HG03575 (cell line): ENCODE measurements at regions not wholly inside any gene's neighbourhood (a gene's known extent, or its start where the extent isn't known, plus 50 kb on each side); places are given as distances from the start of the nearest gene placed in this dataset.

ENCODE experiments used
- ATAC-seq: cut with Tn5 transposase; IDR thresholded peaks from one replicate; pipeline ENCODE4 v1.9.1; 2021; ENCODE audit not compliant: unreplicated experiment, insufficient number of reproducible peaks, low FRiP score; ENCODE audit errors: extremely low read depth

GRCh38 chr13:72303941-72304746, 423.3 kb downstream of the MZT1 start:
- ATAC-seq: no peak

GRCh38 chr13:72296246-72296645, 429.2 kb upstream of the DACH1 start:
- no peak for ATAC-seq

- ATAC-seq: no peak
Measured at GRCh38 chr13:72295153-72295552, 428.1 kb upstream of the DACH1 start.

DNA sequence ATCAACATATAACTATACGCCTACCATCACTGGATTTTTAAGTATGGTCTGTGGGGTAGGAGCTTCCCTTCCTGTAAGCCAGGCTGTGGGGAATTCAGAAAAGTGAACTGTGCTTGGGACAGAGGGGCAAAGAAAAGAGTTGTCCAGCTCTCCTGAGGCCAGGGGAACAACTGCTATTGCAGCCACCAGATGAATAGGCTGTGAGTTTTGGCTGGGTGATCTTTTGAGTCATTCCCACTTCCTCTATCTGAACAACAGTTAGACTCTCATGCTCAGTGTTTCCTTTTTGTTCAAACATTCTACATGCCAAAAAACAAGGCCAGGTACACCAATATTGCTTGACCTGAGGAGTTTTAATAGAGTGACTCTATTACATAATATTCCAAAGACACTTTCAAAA, 426.2 kb upstream of the DACH1 start:
- ATAC-seq: no peak

GRCh38 chr13:72290962-72291681, 424.1 kb upstream of the DACH1 start:
- no peak for ATAC-seq

DNA sequence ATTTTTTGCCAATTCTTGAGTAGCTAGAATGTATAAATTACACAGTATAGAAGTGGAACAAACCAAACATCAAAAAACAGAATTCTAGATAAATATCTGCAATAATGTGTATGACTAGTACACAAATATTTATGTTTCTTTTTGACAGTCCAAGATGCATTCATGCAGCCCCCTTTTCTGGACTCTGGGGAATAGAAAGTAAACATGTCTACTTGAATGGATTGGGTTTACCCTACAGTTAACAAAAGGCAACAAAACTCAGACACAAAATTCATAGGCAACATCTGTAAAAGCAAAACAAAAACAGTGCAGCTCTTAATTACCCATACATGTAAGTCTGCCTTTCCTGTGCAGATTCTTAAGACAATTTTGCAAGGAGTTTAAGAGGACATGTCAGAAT, 419.4 kb upstream of the DACH1 start:
- ATAC-seq: no peak

- ATAC-seq: no peak
Measured at GRCh38 chr13:72284791-72285190, 417.8 kb upstream of the DACH1 start.

- ATAC-seq: no peak
Measured at GRCh38 chr13:72261732-72262131, 394.7 kb upstream of the DACH1 start.

GRCh38 chr13:72259528-72259927, 392.5 kb upstream of the DACH1 start:
- no peak for ATAC-seq

DNA sequence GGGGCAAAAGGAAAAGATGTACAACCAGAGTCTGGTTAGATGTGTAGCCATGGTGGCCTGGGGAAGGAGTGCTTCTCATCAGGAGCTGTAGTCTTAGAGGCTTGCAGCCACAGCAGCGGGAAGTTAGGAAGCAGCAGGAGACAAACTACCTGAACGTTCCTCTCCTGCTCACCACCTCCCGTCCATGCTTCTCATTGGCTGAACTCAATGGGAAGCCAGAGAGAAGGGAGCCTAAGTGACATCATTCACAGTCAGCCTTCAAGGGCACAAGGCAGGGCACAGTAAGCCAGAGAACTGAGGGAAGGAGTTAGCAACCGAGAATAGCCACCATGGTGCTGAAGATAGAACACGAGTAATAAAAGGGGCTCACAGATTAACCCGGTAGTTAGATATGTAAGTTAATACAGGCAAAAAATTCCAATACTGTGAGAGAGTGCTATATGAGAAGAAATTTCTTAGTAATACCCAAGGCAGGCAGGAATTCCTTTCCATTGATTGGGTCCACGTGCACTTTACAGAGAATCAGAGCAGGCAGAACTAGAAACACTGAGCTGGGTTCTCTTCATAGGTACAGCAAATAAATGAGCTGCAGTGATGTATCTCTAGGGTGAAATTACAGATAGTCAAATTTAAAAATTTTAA, 391.5 kb upstream of the DACH1 start:
- ATAC-seq: no peak

- no peak for ATAC-seq
Measured at GRCh38 chr13:72255908-72256307, 388.9 kb upstream of the DACH1 start.

DNA sequence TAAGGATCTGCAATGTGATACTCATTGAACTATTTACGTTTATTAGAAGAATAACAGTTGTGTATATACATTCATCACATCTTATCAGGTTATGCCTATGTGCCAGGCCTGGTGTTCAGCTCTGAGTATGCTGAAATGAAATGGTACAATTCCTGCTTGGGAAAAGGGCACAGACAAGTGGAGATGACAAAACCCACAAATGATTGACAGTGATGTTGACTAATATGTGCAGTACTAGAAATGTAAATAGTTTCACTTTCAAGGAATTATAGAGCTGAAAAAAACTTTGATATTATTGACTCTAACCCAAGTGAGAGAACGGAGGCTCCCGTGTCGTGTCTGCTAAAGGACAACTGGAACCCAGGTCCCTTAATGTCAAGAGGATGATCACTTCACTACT, 386.8 kb upstream of the DACH1 start:
- no peak for ATAC-seq

DNA sequence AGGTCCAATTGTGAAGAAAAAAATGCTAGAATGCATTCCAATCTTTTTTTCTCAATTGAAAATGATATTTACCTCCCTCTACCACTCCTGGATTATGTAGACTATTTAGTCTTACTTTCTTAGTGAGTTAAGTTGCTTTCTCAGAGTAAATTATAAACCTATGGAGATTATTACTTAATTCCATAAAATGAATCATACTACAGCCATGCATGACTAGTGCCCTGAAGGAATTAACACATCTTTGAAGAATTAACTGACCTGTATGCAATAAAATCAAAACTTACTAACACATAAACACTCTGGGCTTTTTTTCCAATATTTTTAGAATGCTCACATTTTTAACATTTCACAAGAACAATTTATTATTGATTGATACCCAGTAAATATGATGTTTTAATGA, 379.4 kb upstream of the DACH1 start:
- no peak for ATAC-seq

- ATAC-seq: no peak
Measured at GRCh38 chr13:72244788-72245187, 377.8 kb upstream of the DACH1 start.

GRCh38 chr13:72230131-72230530, 363.1 kb upstream of the DACH1 start:
- no peak for ATAC-seq

- no peak for ATAC-seq
Measured at GRCh38 chr13:72229067-72229466, 362.1 kb upstream of the DACH1 start.

DNA sequence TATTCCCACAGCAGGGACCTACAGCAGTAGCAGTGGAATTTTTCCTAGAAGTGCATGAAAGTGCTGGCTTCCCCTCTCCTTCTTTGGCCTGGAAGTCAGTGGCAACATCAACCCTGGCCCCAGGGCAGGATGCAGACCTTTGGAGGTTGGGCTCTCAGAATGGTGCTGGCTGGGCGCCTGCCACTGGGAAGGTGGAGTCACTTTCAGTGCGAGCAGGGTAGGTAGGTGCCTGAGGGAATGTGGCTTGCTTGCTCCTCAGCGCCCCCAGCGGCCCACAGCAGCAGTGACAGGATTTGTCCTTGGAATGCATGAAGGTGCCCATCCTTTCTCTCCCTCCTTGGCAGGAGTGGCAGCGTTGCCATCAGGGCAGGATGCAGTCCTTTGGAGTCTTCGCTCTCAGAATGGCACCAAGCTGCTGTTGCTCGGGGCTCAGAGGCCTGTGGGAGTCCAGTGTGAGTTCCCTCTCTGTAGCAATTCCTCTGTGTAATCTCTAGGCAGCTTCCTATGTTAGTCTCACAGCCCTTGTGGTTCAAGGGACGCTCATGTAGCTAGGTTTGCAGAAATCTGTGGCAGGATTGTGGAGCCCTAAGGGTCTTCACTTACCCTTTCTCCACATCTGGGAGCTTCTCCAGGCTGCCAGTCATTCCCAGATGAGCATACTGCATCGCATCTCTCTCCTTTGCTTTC, 354.4 kb upstream of the DACH1 start:
- ATAC-seq: no peak

DNA sequence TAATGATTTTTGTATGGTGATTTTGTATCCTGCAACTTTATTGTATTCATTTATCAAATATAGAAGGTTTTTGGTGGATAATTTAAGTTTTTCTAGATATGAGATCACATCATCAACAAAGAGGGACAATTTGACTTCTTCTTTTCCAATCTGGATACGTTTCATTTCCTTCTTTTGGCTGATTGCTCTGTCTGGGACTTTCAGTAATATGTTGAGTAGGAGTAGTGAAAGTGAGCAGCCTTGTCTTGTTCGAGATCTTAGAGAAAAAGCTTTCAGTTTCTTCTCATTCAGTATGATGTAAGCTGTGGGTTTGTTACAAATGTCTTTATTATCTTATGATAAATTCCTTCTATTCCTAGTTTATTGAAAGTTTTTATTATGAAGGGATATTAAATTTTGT, 352.0 kb upstream of the DACH1 start:
- ATAC-seq: peak; percentile 69

- no peak for ATAC-seq
Measured at GRCh38 chr13:72217142-72217541, 350.1 kb upstream of the DACH1 start.
